ENCODE measurements at regions not wholly inside any gene's neighbourhood (a gene's known extent, or its start where the extent isn't known, plus 50 kb on each side); places are given as distances from the start of the nearest gene placed in this dataset.

GRCh38 chr2:215751911-215752272, 261.5 kb downstream of the MREG start (continued):
- TF ChIP-seq CREB1 (IDR thresholded peaks at IDR 0.05) (no peak), MAX (IDR thresholded peaks at IDR 0.05) (no peak), RAD21 (IDR thresholded peaks at IDR 0.05 in 1 of 2, conservative IDR thresholded peaks at IDR 0.05 in 1 of 2; ENCODE audit: low read depth in 2 of 2, low read length in 2 of 2) (no peak), SP2 (IDR thresholded peaks at IDR 0.05; ENCODE audit: low read length) (no peak)

Data from H1 (cell line).